ENCODE measurements at regions not wholly inside any gene's neighbourhood (a gene's known extent, or its start where the extent isn't known, plus 50 kb on each side); places are given as distances from the start of the nearest gene placed in this dataset.

DNA sequence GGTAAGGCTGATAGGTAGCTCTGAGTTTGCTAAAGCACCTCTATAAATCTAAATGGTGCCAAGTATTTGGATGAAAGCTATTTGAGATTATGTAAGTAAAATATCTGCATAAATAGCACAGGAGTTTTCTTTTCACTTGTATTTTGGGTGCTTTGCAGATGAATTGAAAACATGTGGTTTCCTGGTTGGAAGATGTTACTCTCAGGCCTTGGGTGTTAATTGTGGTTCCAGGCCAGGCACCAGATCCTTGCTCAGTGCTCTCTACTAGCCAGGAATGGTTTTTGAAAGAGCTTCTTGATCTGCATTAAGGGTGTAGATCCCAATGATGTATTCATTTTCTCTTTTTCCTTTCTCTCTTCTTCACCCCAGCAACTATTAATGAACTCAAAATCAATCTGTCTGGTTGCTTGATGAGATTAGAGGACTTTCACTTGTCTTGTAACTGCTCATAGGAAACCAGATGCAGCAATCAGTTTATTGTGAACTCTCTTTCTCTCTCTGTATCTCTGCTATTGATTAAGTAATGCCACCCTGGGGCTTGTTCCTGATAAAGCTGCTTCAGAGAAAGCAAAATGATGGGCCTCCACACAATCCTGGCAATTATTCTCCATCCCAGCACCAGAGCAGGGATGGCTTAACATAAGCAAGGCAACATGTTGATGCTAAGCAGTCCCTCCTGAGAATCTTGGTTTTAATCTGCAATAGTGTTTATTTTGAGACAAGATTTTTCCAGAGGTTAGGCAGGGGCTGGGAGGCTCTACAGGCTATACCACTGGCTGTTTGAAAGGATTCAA is 147.0 kb upstream of the NTM start:
- no peak for DNase-seq
- peaks cover 0 to 3% (median 0%) of the 10 kb centered on the region in 4 donors for H3K9me3 ChIP-seq (ENCODE audit: control insufficient read depth in 4 of 4, insufficient read depth in 3 of 4, low read length in 3 of 4)
- peaks cover 0 to 3% (median 0%) of the 10 kb centered on the region in 5 donors for H3K4me1 ChIP-seq (ENCODE audit: control insufficient read depth in 5 of 5, insufficient read depth in 5 of 5, low read length in 5 of 5)
- H3K9ac ChIP-seq (ENCODE audit: insufficient read depth in 1 of 2, low read length in 2 of 2): no peak overlapping the region
- no peak overlapping the region for H3K4me3 ChIP-seq
- TF ChIP-seq, protein P1, sequence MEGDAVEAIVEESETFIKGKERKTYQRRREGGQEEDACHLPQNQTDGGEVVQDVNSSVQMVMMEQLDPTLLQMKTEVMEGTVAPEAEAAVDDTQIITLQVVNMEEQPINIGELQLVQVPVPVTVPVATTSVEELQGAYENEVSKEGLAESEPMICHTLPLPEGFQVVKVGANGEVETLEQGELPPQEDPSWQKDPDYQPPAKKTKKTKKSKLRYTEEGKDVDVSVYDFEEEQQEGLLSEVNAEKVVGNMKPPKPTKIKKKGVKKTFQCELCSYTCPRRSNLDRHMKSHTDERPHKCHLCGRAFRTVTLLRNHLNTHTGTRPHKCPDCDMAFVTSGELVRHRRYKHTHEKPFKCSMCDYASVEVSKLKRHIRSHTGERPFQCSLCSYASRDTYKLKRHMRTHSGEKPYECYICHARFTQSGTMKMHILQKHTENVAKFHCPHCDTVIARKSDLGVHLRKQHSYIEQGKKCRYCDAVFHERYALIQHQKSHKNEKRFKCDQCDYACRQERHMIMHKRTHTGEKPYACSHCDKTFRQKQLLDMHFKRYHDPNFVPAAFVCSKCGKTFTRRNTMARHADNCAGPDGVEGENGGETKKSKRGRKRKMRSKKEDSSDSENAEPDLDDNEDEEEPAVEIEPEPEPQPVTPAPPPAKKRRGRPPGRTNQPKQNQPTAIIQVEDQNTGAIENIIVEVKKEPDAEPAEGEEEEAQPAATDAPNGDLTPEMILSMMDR (IDR thresholded peaks at IDR 0.05; ENCODE audit: control extremely low read depth, extremely low read depth): no peak
- peaks cover 0 to 3% (median 0%) of the 10 kb centered on the region in 3 donors for H3K27me3 ChIP-seq (ENCODE audit: control insufficient read depth in 3 of 3, insufficient read depth in 3 of 3, low read length in 2 of 3)
- no peaks in the 10 kb centered on the region for H3K36me3 ChIP-seq (ENCODE audit: control insufficient read depth in 4 of 4, insufficient read depth in 4 of 4, low read length in 4 of 4)
- ATAC-seq (ENCODE audit: insufficient read depth, low FRiP score): no peak
- no peak overlapping the region for H3K27ac ChIP-seq (ENCODE audit: low read depth in 1 of 2, low read length in 1 of 2)

DNA sequence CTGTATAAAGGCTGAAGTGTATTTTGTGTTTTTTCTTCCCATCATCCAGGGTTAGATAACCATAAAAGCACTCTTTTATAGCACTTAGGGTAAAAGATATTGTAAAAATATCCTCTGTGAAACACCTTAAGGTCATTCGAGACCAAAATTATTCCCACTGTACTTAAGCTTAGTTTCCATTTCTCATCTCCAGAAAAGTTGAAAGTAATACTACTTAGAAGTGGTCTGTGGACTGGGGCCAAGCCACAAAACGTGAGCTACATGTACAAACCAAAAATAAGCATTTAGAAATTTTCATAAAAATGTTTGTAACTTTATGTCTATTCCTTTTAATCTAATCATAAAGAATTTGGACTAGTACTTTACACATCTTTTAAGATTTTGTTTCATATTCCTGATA is 142.0 kb upstream of the NTM start:
- Histone ChIP-seq H3K4me3 (no peak overlapping the region), H3K9ac (ENCODE audit: insufficient read depth in 1 of 2, low read length in 2 of 2) (no peak overlapping the region), H3K27ac (ENCODE audit: low read depth in 1 of 2, low read length in 1 of 2) (no peak overlapping the region), H3K4me1 (ENCODE audit: control insufficient read depth in 5 of 5, insufficient read depth in 5 of 5, low read length in 5 of 5) (peaks cover 0 to 5% (median 0%) of the 10 kb centered on the region in 5 donors), H3K27me3 (ENCODE audit: control insufficient read depth in 3 of 3, insufficient read depth in 3 of 3, low read length in 2 of 3) (no peaks in the 10 kb centered on the region), H3K9me3 (ENCODE audit: control insufficient read depth in 4 of 4, insufficient read depth in 3 of 4, low read length in 3 of 4) (peaks cover 0 to 3% (median 0%) of the 10 kb centered on the region in 4 donors), H3K36me3 (ENCODE audit: control insufficient read depth in 4 of 4, insufficient read depth in 4 of 4, low read length in 4 of 4) (no peaks in the 10 kb centered on the region)
- TF ChIP-seq, protein P1 (IDR thresholded peaks at IDR 0.05; ENCODE audit: control extremely low read depth, extremely low read depth): no peak
- no peak for ATAC-seq (ENCODE audit: insufficient read depth, low FRiP score)
- WGBS, 2 donors: 23 to 38% methylated on average over 2 of the region's 2 CpGs
- DNase-seq: no peak

DNA sequence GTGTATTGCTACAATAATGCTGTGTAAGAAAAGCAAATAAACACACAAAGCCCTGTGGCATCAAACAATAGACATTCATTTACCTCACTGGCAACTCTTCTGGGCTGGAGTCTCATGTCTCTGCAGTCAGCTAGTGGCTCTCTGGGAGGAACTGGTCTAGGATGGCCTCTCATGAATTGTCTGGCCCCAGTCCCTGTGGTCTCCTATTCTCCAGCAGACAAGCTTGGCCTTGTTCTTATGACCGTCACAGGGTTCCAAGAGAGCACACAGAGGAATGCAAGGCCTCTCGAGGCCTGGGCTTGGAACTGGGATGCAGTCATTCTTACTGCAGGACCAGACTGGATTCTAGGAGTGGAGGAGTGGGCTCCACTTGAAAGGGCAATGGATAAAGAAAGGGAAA is 141.2 kb upstream of the NTM start:
- no peak overlapping the region for H3K27ac ChIP-seq (ENCODE audit: low read depth in 1 of 2, low read length in 1 of 2)
- peaks cover 0 to 5% (median 0%) of the 10 kb centered on the region in 5 donors for H3K4me1 ChIP-seq (ENCODE audit: control insufficient read depth in 5 of 5, insufficient read depth in 5 of 5, low read length in 5 of 5)
- no peaks in the 10 kb centered on the region for H3K36me3 ChIP-seq (ENCODE audit: control insufficient read depth in 4 of 4, insufficient read depth in 4 of 4, low read length in 4 of 4)
- WGBS, 2 donors: 74 to 78% methylated on average over 2 of the region's 2 CpGs
- peaks cover 0 to 2% (median 0%) of the 10 kb centered on the region in 4 donors for H3K9me3 ChIP-seq (ENCODE audit: control insufficient read depth in 4 of 4, insufficient read depth in 3 of 4, low read length in 3 of 4)
- ATAC-seq (ENCODE audit: insufficient read depth, low FRiP score) (no peak), DNase-seq (no peak)
- no peak overlapping the region for H3K9ac ChIP-seq (ENCODE audit: insufficient read depth in 1 of 2, low read length in 2 of 2)
- no peak overlapping the region for H3K4me3 ChIP-seq
- no peaks in the 10 kb centered on the region for H3K27me3 ChIP-seq (ENCODE audit: control insufficient read depth in 3 of 3, insufficient read depth in 3 of 3, low read length in 2 of 3)
- TF ChIP-seq, protein P1 (IDR thresholded peaks at IDR 0.05; ENCODE audit: control extremely low read depth, extremely low read depth): no peak
